Mesodermal cell (in vitro differentiated cells): ENCODE measurements at regions not wholly inside any gene's neighbourhood (a gene's known extent, or its start where the extent isn't known, plus 50 kb on each side); places are given as distances from the start of the nearest gene placed in this dataset.

Experiments
- H3K27ac ChIP-seq: 2 replicates; pipeline ENCODE4 v1.7.0; 2013; ENCODE audit warnings: mild to moderate bottlenecking, low read depth, low read length, moderate library complexity; ENCODE audit not compliant: severe bottlenecking
- H3K36me3 ChIP-seq: 2 replicates; pipeline ENCODE4 v1.7.1; 2013; ENCODE audit warnings: mild to moderate bottlenecking, low read length, moderate library complexity; ENCODE audit not compliant: control insufficient read depth, insufficient read depth
- H3K4me1 ChIP-seq: one replicate; pipeline ENCODE4 v1.7.1; 2013; ENCODE audit warnings: mild to moderate bottlenecking, low read length; ENCODE audit not compliant: insufficient read depth, control insufficient read depth, poor library complexity, severe bottlenecking
- H3K4me3 ChIP-seq: 2 replicates; pipeline ENCODE4 v1.7.0; 2013; ENCODE audit warnings: low read length, control low read depth, mild to moderate bottlenecking; ENCODE audit not compliant: insufficient read depth, poor library complexity, severe bottlenecking; ENCODE audit errors: extremely low read depth
- H3K9me3 ChIP-seq: 2 replicates; pipeline ENCODE4 v1.7.1; 2013; ENCODE audit warnings: mild to moderate bottlenecking, low read length, moderate library complexity; ENCODE audit not compliant: control insufficient read depth
- WGBS, 2 experiments: methylation state at CpG; one replicate each; pipeline ENCODE4 v1.1.5; 2013; ENCODE audit warnings: missing lambda C conversion rate in 2 of 2; ENCODE audit not compliant: insufficient coverage in 2 of 2; 5-methylcytosine and 5-hydroxymethylcytosine counted together

DNA sequence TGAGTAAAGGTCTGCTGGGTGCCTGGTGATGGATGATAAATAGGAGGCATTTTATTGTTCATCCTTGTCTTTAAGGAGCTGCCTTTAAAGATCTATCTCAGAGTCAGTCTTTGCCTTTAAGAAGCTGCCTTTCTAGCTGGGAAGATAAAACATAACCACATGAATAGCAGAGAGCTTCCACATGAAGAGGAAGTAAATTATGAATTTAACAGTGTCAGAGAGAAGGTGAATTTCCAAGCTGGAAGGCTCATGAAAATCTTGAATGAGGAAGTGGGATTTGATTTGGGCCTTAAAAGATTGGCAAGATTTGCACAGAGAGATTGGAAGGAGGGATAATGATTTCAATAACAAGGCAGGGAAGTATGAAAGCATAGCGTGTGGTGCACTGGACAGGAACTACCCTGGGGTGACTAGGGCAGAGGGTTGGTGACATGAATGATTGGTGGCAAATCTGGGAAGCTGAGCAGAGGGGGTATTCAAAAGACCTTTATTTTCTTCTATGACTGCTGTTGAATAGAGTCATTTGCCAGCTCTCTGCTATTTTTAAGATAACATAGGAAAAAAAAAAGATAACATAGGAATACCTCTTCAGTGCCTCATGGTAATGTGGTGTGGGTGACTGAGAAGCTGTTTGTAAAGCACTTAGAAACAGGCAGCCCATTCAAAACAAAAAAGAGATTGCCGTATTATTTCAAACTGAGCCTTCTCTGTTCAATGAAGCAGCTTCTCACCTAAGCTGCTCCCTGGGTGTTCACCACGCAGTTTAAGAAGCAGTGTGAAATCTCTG, 591.6 kb downstream of the PKHD1 start:
- 79 to 80% methylated on average over 3 of the region's 3 CpGs for WGBS, 2 experiments
- Histone ChIP-seq H3K27ac (no peak overlapping the region), H3K4me1 (no peaks in the 10 kb centered on the region), H3K36me3 (no peaks in the 10 kb centered on the region), H3K4me3 (no peak overlapping the region), H3K9me3 (no peaks in the 10 kb centered on the region)

DNA sequence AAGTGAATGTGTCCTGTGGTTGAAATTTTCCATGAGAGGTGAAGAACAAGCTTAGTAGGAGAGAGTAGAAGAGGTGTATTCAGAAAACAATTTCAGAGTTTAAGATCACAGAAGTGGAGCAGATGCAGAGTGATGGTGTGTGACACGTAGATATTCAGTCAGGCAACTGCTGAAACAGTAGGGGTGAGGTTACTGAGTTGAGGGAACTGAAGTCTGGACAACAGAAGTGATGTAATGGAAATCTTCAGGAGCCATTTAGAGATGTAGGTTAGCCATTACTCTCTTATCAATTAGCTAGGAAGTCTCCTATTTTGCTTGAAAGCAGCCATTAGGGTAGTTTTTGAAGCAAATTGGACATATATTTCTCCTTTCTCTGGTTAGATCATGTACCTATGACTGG, 584.4 kb downstream of the PKHD1 start:
- H3K4me3 ChIP-seq, result no peak overlapping the region
- no peak overlapping the region for H3K27ac ChIP-seq
- no peaks in the 10 kb centered on the region for H3K9me3 ChIP-seq
- 71 to 87% methylated on average over 1 of the region's 1 CpG for WGBS, 2 experiments
- no peaks in the 10 kb centered on the region for H3K36me3 ChIP-seq
- no peaks in the 10 kb centered on the region for H3K4me1 ChIP-seq

DNA sequence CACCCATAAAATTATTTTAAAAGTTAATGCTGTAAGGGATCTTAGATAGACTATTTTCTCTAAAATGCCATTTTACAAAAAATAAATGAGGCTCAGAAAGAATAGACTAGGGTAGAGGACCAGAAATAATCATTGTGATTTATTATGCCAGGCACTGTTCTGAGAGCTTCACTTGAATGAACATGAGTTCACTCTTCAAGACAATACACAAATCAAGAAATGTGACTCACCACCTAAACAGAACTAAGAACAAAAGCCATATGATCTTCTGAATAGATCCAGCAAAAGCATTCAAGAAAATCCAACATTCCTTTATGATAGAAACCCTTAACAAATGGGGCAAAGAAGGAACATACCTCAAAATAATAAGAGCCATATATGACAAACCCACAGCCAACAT, 582.0 kb downstream of the PKHD1 start:
- Histone ChIP-seq H3K9me3 (no peaks in the 10 kb centered on the region), H3K4me3 (no peak overlapping the region), H3K36me3 (no peaks in the 10 kb centered on the region), H3K27ac (no peak overlapping the region), H3K4me1 (no peaks in the 10 kb centered on the region)

DNA sequence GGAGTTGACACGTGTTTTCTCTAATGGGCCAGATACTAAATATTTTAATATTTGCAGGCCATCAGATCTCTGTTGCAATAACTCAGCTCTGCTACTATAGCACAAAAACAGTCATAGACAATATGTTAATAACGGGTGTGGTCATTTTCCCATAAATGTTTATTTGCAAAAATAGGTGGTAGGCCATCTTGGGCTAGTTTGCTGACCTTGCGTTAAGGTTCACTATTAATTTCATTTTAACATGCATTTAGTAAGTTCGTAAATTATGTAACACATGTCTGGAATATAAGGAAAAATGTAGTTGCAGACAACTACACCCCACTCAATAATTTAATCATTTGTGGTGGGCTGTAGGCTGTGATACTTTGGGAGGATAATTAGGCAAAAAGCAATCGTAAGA, 577.8 kb downstream of the PKHD1 start:
- H3K36me3 ChIP-seq, result no peaks in the 10 kb centered on the region
- H3K4me1 ChIP-seq, result no peaks in the 10 kb centered on the region
- no peaks in the 10 kb centered on the region for H3K9me3 ChIP-seq
- no CpG with 5 or more reads among the region's 5 CpGs for WGBS, 2 experiments
- no peak overlapping the region for H3K4me3 ChIP-seq
- H3K27ac ChIP-seq, result no peak overlapping the region

DNA sequence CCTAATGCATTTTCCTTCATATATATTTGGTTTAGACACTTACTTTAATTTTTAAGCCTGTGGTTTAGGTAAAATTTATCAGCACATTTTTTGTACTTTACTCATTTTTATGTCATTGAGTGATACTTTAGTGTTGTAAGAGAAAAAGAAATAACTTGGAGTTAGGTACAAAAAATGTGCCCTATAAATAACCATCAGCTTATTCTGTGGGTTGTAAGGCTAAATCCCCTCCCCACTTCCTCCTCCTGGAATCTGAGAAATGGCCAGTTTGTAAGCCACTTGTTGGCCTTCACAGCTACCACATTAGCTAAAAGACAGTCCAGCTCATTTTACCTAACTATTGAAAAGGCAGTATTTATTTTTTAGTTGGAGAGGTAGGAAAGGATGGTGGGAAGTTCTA, 576.3 kb downstream of the PKHD1 start:
- Histone ChIP-seq H3K36me3 (no peaks in the 10 kb centered on the region), H3K4me3 (no peak overlapping the region), H3K27ac (no peak overlapping the region), H3K9me3 (no peaks in the 10 kb centered on the region), H3K4me1 (no peaks in the 10 kb centered on the region)

DNA sequence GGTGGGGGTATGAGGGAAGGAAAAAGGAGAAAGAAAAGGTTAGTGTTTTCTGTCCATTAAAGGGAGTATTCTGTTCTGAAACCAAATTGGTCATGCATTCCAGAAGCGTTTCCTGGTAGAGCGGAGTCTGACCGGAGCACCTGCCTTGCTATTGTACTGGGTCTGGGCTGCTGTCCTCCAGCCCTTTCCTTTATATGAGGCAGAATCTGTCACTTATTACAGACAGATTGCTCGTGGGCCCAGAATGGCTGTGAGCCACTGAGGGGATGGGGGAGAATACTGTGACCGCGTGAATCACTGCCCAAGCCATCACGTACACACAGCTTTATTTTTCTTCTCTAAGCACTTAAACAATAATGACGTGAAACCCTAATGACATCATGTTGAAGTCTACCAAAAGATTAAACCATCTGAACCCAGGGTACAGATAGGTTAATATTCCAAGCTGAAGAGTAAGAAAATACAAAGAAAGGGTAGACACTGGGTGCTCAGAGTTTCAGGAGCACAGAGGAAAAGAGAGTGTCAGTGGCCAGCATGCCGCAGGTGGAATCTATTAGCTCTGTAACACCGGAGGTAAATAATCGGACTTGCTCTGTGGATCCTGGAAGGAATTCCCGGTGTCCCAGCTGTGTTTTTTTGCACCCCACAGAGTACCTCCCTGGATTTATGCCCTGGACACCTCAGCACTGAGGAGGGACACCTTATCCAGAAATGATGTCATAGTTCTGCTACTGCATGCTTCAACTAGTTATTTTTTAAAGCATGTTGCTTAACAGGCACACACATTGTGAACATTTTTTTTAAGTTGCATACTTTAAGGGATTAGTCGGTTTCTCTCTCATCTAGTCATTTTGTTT, 573.3 kb downstream of the PKHD1 start:
- Histone ChIP-seq H3K36me3 (no peaks in the 10 kb centered on the region), H3K4me3 (no peak overlapping the region), H3K9me3 (no peaks in the 10 kb centered on the region), H3K27ac (peak overlapping the region; percentile 46), H3K4me1 (no peaks in the 10 kb centered on the region)
- WGBS, 2 experiments, result 72 to 91% methylated on average over 6 to 7 of the region's 13 CpGs

DNA sequence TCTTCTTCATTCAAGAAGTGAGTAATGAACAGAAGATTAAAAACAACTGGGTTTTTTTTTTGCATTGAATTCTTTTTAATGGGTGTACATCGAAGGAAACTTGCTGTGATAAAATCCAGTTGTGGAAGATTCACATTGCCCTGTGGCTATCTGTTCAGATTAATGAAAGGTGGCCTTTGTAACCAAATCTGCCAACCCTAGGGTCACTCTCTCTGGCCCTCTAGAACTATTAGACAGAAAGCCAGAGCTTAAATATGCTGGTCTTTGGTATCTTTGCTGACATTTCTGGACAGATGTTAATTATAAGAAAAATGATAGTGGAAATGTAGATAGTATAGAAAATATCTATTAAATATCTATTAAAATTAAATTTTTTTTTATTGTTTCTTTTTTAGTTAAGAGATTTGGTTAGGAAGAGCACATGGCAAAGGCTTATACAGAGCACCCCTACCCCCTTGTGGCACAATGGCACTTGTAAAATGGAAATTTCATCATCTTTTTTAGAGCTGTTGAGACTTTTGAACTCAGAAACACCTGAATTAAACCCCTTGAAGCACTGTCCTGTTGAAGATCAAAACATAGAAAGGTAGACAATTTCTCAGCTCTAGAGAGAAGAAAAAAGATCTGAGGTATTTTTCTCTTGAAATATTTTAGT, 572.5 kb downstream of the PKHD1 start:
- Histone ChIP-seq H3K4me3 (no peak overlapping the region), H3K9me3 (no peaks in the 10 kb centered on the region), H3K36me3 (no peaks in the 10 kb centered on the region), H3K27ac (no peak overlapping the region), H3K4me1 (no peaks in the 10 kb centered on the region)
- 80 to 100% methylated on average over 1 of the region's 1 CpG for WGBS, 2 experiments

DNA sequence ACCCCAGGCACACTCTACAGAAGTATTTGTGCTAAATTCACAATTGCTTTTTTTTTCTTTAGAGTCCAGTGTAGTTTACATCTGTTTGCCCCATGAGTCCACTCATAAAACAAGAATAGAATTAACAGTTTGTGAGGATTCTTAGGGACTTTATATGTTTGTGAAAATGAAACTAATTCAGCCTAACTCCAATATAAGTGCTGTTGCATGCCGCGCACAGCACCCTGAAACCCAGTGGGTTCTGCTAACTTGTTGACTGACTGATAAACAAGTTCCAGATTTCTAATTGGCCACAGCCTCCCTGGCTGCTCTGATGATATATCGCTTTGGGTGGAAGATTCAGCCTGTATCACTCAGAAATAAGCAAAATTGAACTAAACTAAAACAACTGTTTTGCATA, 561.4 kb downstream of the PKHD1 start:
- no peak overlapping the region for H3K27ac ChIP-seq
- H3K9me3 ChIP-seq, result peaks cover 4% of the 10 kb centered on the region
- WGBS, 2 experiments, result 100% methylated on average over 2 of the region's 3 CpGs
- no peaks in the 10 kb centered on the region for H3K4me1 ChIP-seq
- H3K36me3 ChIP-seq, result no peaks in the 10 kb centered on the region
- no peak overlapping the region for H3K4me3 ChIP-seq

DNA sequence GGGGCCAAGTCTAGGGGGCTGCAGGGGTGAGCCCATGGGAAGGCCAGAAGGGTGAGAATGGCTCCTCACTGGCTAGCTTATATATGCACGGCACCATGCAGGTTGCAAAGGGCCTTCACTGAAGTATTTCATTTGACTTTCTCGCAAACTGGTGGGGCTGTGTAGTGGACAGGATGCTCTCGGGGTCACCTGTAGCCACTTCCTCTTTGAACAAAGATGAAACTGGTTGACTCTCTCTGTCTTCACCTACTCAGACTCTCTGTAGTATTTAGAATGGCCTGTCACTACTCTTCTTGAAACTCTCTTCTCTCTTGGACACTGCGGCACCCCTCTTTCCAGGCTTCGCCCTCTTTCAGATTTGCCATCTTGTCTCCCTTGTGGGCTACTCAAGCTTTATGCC, 560.5 kb downstream of the PKHD1 start:
- H3K4me1 ChIP-seq, result no peaks in the 10 kb centered on the region
- H3K9me3 ChIP-seq, result peaks cover 4% of the 10 kb centered on the region
- no peak overlapping the region for H3K4me3 ChIP-seq
- H3K36me3 ChIP-seq, result no peaks in the 10 kb centered on the region
- 94 to 96% methylated on average over 3 of the region's 5 CpGs for WGBS, 2 experiments
- H3K27ac ChIP-seq, result no peak overlapping the region

DNA sequence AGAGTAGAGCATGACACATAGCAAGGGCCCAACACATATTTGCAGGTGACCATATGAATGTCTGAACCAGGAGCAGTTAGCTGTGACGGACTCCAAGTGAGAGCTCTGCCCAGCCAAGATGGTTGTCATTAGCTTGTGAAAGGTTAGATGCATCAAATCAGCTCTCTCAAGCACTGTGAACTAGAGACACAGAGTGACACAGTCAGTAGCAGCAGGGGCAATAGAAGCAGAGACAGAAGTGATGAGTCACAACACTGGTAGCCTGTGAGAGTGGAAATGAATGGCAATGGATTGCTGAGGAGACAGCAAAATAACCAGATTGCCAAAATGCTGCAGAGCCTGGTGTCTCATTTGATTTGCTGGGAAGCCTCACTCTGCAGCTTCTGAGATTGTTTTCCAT, 558.9 kb downstream of the PKHD1 start:
- no peak overlapping the region for H3K27ac ChIP-seq
- 79 to 83% methylated on average over 1 of the region's 1 CpG for WGBS, 2 experiments
- no peaks in the 10 kb centered on the region for H3K36me3 ChIP-seq
- no peaks in the 10 kb centered on the region for H3K4me1 ChIP-seq
- peaks cover 4% of the 10 kb centered on the region for H3K9me3 ChIP-seq
- no peak overlapping the region for H3K4me3 ChIP-seq

DNA sequence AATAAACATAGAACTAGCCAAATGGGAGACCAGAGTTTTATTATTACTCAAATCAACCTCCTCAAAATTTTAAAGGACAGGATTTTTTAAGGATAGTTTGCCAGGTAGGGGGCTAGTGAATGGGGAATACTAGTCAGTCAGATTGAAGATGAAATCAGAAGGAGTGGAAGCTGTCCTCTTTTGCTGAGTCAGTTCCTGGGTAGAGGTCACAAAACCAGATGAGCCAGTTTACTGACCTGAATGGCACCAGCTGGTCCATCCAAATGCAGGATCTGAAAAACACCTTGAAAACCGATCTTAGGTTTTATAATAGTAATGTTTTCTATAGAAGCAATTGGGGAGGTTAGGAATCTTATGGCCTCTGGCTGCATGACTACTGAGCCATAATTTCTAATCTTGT, 558.2 kb downstream of the PKHD1 start:
- WGBS, 2 experiments, result 80% methylated on average over 1 of the region's 1 CpG; no CpG with 5 or more reads in 1 of the 2 experiments
- no peaks in the 10 kb centered on the region for H3K36me3 ChIP-seq
- H3K9me3 ChIP-seq, result peaks cover 4% of the 10 kb centered on the region
- H3K27ac ChIP-seq, result no peak overlapping the region
- no peaks in the 10 kb centered on the region for H3K4me1 ChIP-seq
- H3K4me3 ChIP-seq, result no peak overlapping the region
